OCI-LY1 (cell line): ENCODE measurements at regions not wholly inside any gene's neighbourhood (a gene's known extent, or its start where the extent isn't known, plus 50 kb on each side); places are given as distances from the start of the nearest gene placed in this dataset.

Experiments used
- EZH2 ChIP-seq: fragments of 200-600 bp; sonication (generic), shearing (Covaris generic); IDR thresholded peaks from 2 replicates; pipeline ENCODE4 v1.8.0; 2017; ENCODE audit warnings: borderline replicate concordance, mixed run types, mild to moderate bottlenecking, antibody characterized with exemption, low read length, moderate library complexity, mixed read lengths
- TF ChIP-seq, protein P1 (sequence below): fragments of 200-600 bp; sonication (generic), shearing (Covaris generic); IDR thresholded peaks from 2 replicates; pipeline ENCODE4 v1.5.1; 2017; ENCODE audit warnings: mild to moderate bottlenecking, antibody characterized with exemption, low read length, moderate library complexity, mixed read lengths

DNA sequence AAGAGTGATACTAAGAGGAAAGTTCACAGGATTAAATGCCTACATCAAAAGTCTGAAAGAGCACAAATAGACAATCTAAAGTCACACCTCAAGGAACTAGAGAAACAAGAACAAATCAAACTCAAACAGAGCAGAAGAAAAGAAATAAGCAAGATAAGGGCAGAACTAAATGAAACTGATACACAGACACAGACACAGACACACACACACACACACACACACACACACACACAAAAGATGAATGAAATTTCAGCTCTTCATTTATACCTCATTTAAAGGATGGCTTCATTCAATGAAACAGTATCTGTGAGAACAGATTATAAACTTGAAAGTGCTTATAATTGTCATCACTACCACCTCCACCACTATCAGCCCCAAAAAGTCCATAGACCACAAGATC lies 428.9 kb downstream of the MBD2 start:
- TF ChIP-seq, protein P1, sequence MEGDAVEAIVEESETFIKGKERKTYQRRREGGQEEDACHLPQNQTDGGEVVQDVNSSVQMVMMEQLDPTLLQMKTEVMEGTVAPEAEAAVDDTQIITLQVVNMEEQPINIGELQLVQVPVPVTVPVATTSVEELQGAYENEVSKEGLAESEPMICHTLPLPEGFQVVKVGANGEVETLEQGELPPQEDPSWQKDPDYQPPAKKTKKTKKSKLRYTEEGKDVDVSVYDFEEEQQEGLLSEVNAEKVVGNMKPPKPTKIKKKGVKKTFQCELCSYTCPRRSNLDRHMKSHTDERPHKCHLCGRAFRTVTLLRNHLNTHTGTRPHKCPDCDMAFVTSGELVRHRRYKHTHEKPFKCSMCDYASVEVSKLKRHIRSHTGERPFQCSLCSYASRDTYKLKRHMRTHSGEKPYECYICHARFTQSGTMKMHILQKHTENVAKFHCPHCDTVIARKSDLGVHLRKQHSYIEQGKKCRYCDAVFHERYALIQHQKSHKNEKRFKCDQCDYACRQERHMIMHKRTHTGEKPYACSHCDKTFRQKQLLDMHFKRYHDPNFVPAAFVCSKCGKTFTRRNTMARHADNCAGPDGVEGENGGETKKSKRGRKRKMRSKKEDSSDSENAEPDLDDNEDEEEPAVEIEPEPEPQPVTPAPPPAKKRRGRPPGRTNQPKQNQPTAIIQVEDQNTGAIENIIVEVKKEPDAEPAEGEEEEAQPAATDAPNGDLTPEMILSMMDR = no peak
- no peak for TF ChIP-seq EZH2
